AG04450 (cell line): ENCODE measurements at regions not wholly inside any gene's neighbourhood (a gene's known extent, or its start where the extent isn't known, plus 50 kb on each side); places are given as distances from the start of the nearest gene placed in this dataset.
"Not testable (repeated sequence)": the region's sequence is repeated elsewhere in the genome, so short reads cannot be mapped to it uniquely, and the experiment has no call there.

Experiments
- CTCF ChIA-PET: fragments of 300-600, 350-600 bp; formaldehyde crosslinking; extraction: SDS; loops from one replicate; lab custom pipeline; 2022; ENCODE audit warnings: antibody characterized with exemption, inconsistent platforms; lab: Charles Lee
- POLR2A ChIA-PET: fragments of 350-600 bp; formaldehyde crosslinking; extraction: SDS; loops from one replicate; lab custom pipeline; 2021; ENCODE audit warnings: antibody characterized with exemption, inconsistent platforms; lab: Yijun Ruan, JAX
- DNase-seq: peaks from one replicate; pipeline ENCODE4 v3.0.0-alpha.2; 2011; ENCODE audit warnings: low read depth, low spot score
- H3K27ac ChIP-seq: one replicate; pipeline ENCODE4 v1.5.1; 2012; ENCODE audit warnings: low read depth, low read length, control low read depth
- H3K27me3 ChIP-seq: one replicate; pipeline ENCODE4 v1.6.0; 2012; ENCODE audit warnings: low read length; ENCODE audit not compliant: control insufficient read depth, insufficient read depth
- H3K4me3 ChIP-seq: 2 replicates; pipeline ENCODE4 v1.5.1; 2011; ENCODE audit warnings: mild to moderate bottlenecking, low read depth, low read length, control low read depth
- H3K9me3 ChIP-seq: 2 replicates; pipeline ENCODE4 v1.5.1; 2012; ENCODE audit warnings: low read length; ENCODE audit not compliant: control insufficient read depth, insufficient read depth
- CTCF ChIP-seq: IDR thresholded peaks from 2 replicates; pipeline ENCODE4 v1.5.1; 2011; ENCODE audit warnings: low read depth, low read length, control low read depth, inconsistent platforms

- Histone ChIP-seq H3K27me3 (no peaks in the 10 kb centered on the region), H3K9me3 (no peaks in the 10 kb centered on the region; the same call in 1 of the 2 replicates), H3K4me3 (no peak overlapping the region), H3K27ac (no peak overlapping the region)
- ChIA-PET CTCF (no interaction called here), POLR2A (no interaction called here)
- no peak for TF ChIP-seq CTCF
- DNase-seq: no peak
Observed at GRCh38 chr14:57060276-57060955, 208.3 kb downstream of the EXOC5 start.

- Histone ChIP-seq H3K27ac (no peak overlapping the region), H3K27me3 (no peaks in the 10 kb centered on the region), H3K4me3 (no peak overlapping the region), H3K9me3 (no peaks in the 10 kb centered on the region; the same call in 1 of the 2 replicates)
- no peak for DNase-seq
- ChIA-PET CTCF (no interaction called here), POLR2A (no interaction called here)
- TF ChIP-seq CTCF: no peak
Observed at GRCh38 chr14:57058319-57058718, 210.4 kb downstream of the EXOC5 start.

GRCh38 chr14:57057803-57058202 lies 210.9 kb downstream of the EXOC5 start:
- H3K27me3 ChIP-seq: no peaks in the 10 kb centered on the region
- DNase-seq: no peak
- no peak overlapping the region for H3K27ac ChIP-seq
- no peaks in the 10 kb centered on the region; the same call in 1 of the 2 replicates for H3K9me3 ChIP-seq
- TF ChIP-seq CTCF: no peak
- ChIA-PET CTCF (no interaction called here), POLR2A (no interaction called here)
- H3K4me3 ChIP-seq: no peak overlapping the region

- H3K9me3 ChIP-seq, H3K27me3 ChIP-seq, POLR2A ChIA-PET, CTCF ChIA-PET, DNase-seq, H3K27ac ChIP-seq, H3K4me3 ChIP-seq: not testable (repeated sequence)
Observed at GRCh38 chr14:57056522-57056921, 212.2 kb downstream of the EXOC5 start.

- Histone ChIP-seq H3K4me3 (no peak overlapping the region), H3K27me3 (no peaks in the 10 kb centered on the region), H3K27ac (no peak overlapping the region), H3K9me3 (no peaks in the 10 kb centered on the region; the same call in 1 of the 2 replicates)
- POLR2A ChIA-PET: no interaction called here
- TF ChIP-seq CTCF: no peak
- CTCF ChIA-PET: no interaction called here
- no peak for DNase-seq
Observed at GRCh38 chr14:57052705-57053302, 215.9 kb downstream of the EXOC5 start.
